HG03520 (cell line): ENCODE measurements at regions not wholly inside any gene's neighbourhood (a gene's known extent, or its start where the extent isn't known, plus 50 kb on each side); places are given as distances from the start of the nearest gene placed in this dataset.

Experiments
- ATAC-seq: cut with Tn5 transposase; IDR thresholded peaks from one replicate; pipeline ENCODE4 v1.9.1; 2021; ENCODE audit warnings: mild to moderate bottlenecking, moderate library complexity; ENCODE audit not compliant: unreplicated experiment

GRCh38 chr2:230640540-230641011, 72.1 kb upstream of the CAB39 start:
- ATAC-seq: no peak

- no peak for ATAC-seq
Measured at GRCh38 chr2:230642966-230643365, 69.7 kb upstream of the CAB39 start.

GRCh38 chr2:230643576-230644291, 68.9 kb upstream of the CAB39 start:
- ATAC-seq: peak; percentile 63

- ATAC-seq: no peak
Measured at GRCh38 chr2:230644356-230644935, 68.2 kb upstream of the CAB39 start.

- ATAC-seq: no peak
Measured at GRCh38 chr2:230648356-230648755, 64.3 kb upstream of the CAB39 start.

- ATAC-seq: no peak
Measured at GRCh38 chr2:230650585-230651137, 62.0 kb upstream of the CAB39 start.

GRCh38 chr2:230654057-230654456, 58.6 kb upstream of the CAB39 start:
- no peak for ATAC-seq

- ATAC-seq: no peak
Measured at GRCh38 chr2:230657462-230657861, 55.2 kb upstream of the CAB39 start.

- no peak for ATAC-seq
Measured at GRCh38 chr2:230657906-230658305, 54.7 kb upstream of the CAB39 start.

GRCh38 chr2:230658577-230658876, 54.1 kb upstream of the CAB39 start:
- no peak for ATAC-seq

- peak; percentile 47 for ATAC-seq
Measured at GRCh38 chr2:230658877-230659652, 53.6 kb upstream of the CAB39 start.

- ATAC-seq: no peak
Measured at GRCh38 chr2:230660294-230661060, 52.2 kb upstream of the CAB39 start.

GRCh38 chr2:230661072-230661957, 51.3 kb upstream of the CAB39 start:
- peak; percentile 35 for ATAC-seq
